Forelimb muscle (tissue), 1 donor: ENCODE measurements at regions not wholly inside any gene's neighbourhood (a gene's known extent, or its start where the extent isn't known, plus 50 kb on each side); places are given as distances from the start of the nearest gene placed in this dataset.

ENCODE experiments used
- DNase-seq: peaks from one replicate; pipeline ENCODE4 v3.0.0-alpha.2; 2013; ENCODE audit warnings: low read depth

DNA sequence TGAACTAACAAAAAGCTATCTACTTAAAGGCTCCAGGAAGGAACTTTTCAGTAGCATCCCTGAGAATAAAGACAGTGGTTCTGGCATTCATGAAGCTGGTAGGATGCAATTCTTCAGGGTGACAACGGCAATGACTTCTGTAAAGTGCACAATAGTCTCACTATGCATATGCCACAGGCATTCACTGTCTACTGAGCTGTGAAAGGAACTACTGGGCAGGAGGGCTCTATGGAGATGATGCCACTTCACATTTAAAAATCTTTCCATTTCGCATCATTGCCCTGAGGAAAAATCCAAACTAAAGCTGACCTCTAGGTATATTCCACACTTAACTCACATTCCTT, 2020.6 kb upstream of the PCDH20 start:
- no peak for DNase-seq

DNA sequence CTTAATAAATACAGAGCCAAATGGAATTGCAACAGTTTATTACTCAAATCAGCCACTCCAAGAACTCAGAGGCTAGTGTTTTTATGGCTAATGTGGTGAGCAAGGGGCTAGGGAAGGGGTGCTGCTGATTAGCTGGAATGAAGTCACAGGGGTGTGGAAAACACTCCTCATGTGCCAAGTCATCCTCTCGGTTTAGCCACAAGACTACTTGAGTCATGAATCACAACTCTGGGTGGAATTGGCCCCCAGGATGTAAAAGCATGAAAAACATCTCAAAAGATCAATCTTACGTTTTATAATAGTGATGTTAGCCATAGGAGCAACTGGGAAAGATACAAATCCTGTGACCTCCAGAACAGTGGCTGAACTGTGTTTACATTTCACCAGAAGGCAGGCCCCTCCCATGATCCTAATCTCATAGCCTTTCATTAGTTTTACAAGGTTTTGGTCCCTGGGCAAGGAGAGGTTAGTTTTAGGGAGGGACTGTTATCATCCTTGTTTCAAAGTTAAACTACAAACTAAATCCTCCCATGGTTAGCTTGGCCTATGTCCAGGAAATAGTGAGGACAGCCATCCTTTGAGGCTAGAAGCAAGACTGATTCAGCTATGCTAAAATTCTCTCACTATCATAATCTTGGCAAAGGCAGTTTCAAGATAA, 2020.1 kb upstream of the PCDH20 start:
- DNase-seq, result no peak

DNA sequence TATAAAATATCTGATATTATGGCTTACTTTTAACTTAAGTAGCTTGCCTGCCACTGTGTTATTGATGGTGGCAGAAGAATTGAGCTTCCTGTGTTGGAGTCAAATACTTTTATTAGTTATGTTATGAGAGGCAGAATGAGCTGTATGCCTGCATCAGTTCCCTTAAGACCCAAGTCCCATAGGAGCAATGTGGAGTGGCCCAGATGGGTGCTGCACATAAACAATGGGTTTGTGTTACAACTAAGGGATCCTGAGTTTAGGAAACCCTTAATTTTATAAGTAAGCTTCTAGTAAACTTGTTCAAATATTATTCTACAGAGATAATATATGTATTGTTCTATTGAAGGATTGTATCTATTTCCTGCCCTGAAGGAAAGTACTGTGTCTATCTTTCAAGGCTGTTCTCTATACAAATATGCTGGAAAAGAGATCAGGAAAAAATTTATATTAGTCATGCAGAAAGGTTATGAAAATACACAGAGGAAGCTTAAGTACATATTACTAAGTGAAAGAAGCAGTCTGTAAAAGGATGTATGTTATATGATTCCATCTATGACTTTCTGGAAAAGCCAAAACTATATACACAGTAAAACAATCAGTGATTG, 2018.0 kb upstream of the PCDH20 start:
- DNase-seq, result no peak

DNA sequence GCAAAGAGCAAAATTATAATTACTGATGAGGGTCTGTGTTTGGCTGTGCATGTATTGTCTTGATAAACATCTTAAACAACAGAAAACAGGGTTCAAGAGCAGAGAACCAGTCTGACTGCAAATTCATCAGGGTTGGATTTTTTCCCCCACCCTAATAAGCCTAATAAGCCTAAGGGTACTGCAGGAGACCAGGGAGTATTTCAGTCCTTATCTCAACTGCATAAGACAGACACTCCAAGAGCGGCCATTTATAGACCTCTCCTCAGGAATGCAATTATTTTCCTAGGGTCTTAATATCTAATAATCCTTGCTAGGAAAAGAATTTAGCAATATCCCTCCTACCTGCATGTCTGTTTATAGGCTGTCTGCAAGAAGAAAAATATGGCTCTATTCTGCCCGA, 2011.5 kb upstream of the PCDH20 start:
- no peak for DNase-seq

DNA sequence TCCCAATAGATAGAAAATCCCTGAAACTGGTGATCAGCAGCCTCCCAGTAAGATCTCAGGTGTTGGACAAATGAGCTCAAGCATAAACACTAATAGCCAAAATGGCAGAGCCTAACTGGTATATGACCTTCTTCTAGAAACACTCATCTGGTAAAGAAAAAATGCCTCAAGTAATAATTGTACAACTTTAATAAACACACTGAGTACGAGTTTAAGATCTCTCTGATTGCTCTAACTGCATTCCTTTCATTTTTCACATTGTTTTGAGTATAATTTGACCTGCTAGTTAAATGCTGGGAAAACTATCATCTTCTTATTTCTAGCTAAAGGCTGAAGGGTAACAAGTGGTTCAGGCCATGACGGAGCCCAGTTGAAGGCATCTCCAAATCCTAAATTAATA, 2009.5 kb upstream of the PCDH20 start:
- no peak for DNase-seq

DNA sequence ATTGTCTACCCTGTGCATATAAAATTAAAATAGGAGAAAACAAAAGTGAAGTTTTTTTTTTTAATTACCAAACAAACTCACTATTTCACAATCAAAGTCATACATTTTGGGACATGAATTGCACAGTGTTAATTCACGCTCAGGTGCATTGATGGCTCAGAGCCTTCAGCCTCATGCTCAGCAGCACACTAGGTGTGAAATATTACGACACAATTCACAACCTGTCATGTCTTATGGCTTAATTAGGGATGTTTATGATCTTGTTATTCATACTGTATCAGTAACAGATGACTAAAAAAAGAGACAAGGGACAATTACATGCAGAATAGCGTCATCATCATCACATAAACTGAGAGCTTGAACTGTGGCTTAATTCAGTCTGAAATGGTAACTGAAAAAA, 2005.5 kb upstream of the PCDH20 start:
- no peak for DNase-seq

DNA sequence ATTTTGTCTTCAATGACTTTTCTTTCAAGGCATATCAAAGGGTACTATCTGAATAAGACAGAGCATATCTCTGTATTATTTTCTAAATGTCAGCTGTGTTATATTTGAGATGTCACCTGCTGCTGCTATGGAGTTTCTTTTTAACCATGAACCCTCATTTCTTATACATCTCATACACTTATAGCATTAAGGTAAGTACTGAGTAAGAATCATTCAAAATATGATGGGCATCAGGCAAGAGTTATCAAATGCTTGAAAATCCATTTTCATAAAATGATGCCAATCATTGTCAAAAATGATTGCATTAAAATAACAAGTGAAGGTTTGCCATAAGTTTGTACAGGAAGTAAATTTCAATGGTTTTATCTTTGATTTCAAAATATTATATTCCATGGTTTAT, 2005.0 kb upstream of the PCDH20 start:
- DNase-seq, result no peak

DNA sequence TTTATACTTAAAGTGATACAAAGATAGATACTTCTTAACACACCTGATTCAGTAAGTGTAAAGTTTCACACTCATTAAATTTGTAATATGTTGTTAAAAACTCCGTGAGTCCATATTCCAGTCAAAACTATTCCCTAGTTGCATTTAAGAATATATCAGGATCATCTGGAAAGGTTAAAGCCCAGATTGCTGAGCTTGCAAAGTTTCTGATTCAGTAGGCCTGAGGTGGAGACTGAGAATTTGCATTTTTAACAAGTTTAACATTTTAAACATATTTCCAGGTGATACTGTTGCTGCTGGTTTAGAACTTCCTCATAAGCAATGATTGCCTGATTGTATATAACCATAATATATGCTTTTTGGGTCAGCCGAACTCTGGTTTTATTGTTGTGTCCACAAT, 1998.6 kb upstream of the PCDH20 start:
- no peak for DNase-seq

DNA sequence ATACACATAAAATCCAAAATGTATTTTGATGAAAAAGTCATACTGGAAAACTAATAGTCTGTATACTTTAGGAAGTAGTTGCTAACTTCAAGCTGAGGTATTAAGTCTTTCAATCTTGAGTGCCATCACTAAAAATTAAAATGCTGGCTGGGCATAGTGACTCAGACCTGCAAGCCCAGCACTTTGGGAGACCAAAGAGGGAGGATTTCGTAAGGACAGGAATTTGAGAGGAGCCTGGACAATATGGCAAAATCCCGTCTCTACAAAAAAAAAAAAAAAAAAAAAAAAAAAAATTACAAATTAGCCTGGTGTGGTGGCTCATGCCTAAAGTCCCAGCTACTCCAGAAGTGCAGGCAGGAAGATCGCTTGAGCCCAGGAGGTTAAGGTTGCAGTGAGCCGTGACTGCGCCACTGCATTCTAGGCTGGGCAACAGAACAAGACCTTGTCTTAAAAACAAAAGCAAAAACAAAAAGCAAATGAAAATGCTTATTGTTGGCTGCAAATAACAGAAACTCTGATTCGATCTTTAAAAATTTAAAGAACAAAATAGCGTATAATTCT, 1994.2 kb upstream of the PCDH20 start:
- no peak for DNase-seq

DNA sequence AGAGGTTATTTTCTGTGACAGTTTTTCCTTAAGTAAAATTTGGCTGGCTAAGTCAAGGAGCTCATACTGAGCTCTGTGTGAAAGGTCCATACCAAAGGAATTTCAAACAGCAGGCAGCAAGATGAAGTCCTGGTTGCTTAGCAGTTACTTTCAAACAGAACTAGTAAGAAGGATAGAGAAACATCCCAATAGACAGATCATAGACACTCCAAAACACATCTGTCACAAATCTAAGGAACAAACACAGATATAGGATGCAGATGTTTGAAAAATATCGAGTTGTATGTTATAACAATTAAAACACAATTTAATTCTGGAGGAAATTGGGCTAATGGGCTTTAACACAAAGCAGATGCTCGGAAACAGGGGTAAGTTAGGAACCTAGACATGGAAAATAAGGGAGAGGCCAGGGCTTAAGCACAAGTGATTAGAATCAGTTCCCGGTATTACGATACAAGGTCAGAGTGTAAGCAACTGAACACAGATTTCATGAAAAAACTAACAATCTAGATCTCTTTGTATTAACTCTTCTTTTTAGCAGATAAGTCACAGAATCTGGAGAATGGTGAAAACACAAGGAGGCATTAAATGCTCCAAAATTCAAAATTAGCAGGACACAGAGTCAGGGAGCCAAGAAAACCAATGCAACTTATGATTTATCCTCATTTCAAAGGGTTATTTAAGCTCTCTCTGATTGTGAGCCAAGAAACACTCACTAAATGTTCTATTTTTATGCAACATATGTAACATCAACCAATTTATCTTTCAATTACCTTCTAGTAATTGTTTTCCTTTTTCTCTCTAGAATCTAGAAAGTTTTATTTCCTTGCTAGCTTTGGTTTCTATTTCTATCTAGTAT, 1992.9 kb upstream of the PCDH20 start:
- DNase-seq, result peak; percentile 32

DNA sequence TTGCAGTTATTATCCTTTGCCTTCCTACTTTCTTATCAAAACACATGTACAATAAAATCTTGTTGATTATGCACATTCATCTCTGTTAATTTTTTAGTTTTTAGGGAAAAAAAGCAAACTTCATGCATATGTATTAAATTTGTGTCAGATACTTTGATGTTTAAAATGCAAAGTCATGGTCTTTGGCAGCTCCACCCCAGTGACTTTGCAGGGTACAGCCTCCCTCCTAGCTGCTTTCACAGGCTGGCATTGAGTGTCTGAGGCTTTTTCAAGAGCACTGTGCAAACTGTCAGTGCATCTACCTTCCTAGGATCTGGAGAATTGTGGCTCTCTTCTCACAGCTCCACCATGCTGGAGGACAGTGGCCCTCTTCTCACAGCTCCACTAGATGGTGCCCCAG, 1988.1 kb upstream of the PCDH20 start:
- no peak for DNase-seq

DNA sequence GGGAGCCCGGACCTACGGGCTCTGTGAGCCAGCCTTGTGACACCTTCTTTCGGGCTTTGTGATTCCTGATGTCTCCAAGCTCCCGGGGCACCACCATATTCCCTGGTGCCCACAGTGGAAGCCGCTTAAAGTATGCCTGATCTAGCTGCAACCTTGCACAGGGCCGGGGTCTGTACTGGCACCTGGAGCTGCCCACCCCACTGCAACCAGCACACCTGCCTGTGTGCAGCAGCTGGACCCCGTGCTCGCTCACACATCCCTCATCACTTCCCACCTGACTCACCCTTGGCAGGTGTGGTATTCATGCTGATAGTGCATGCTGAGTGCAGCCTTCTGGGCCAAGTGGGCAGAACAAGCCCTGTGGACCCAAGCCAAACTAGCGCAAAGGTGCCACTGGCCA, 1981.1 kb upstream of the PCDH20 start:
- DNase-seq, result no peak

DNA sequence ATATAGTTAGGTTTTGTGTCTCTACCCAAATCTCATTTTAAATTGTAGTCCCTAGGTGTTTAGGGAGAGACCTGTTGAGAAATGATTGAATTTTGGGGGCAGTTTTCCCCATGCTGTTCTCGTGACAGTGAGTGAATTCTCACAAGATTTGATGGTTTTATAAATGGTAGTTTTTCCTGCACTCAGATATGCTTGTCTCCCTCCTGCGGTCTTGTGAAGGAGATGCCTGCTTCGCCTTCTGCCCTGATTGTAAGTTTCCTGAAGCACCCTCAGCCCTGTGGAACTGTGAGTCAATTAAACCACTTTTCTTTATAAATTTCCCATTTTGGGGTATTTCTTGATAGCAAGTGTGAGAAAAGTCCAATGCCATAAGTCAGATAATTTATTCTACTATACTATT, 1977.5 kb upstream of the PCDH20 start:
- no peak for DNase-seq

DNA sequence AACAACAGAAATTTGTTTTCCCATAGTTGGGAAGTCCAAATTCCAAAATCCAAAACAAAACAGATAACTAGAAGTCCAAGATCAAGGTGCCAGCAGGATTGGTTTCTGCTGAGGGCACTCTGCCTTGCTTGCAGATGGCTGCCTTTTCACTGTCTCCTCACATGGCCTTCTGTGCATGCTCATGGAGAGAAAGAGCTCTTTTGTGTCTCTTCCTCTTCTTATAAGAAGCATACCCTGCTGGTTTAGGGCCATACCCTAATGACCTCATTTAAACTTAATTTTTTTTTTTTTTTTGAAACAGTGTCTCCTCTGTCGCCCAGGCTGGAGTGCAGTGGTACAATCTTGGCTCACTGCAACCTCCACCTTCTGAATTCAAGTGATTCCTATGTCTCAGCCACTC, 1974.1 kb upstream of the PCDH20 start:
- DNase-seq, result no peak

DNA sequence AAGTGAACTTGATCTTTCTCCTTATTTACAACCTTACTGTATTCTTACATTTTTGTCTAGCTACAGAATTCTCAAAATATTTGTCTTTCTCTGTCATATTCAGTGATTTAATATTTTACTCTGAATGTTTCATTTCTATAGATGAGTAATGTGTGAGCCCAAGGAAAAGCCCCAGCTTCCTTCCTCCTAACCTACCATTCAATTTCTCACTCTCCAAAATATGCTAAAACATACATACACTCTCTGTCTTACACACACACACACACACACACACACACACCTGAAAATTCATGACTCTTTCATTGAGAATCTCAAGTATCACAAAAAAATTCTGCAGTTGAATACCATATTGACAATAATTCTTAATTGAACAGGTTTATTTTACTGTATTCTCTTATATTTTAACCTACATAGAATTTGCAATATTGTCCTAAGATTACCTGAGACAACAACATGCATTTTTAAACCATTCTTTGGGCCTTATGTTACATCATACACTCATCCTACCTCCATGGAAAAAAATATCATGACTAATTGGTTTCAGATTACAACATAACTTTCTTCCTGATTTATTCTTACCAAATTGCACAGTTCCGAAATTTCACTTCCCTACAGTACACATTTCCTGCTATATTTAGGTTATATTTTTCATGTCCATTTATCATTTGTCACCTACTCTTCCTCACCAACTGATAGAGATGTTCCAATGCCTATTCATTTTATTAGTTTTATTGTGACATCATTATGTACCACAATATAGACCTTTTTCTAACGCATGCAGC, 1965.6 kb upstream of the PCDH20 start:
- no peak for DNase-seq

DNA sequence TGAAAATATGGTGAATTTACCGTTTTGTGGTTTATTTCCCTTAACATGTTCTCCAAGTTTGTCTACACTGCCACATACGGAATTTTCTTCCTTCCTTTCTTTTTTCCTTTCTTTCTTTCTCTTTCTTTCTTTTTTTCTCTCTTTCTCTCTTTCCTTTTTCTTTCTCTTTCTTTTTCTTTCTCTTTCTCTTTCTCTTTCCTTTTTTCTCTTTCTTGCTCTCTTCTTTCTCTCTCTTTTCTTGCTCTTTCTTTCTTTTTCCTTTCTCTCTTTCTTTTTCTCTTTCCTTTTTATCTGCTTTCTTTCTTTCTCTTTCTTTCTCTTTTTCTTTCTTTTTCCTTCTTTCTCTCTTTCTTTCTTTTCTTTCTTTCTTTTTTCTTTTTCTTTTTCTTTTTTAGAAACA, 1962.3 kb upstream of the PCDH20 start:
- no peak for DNase-seq

DNA sequence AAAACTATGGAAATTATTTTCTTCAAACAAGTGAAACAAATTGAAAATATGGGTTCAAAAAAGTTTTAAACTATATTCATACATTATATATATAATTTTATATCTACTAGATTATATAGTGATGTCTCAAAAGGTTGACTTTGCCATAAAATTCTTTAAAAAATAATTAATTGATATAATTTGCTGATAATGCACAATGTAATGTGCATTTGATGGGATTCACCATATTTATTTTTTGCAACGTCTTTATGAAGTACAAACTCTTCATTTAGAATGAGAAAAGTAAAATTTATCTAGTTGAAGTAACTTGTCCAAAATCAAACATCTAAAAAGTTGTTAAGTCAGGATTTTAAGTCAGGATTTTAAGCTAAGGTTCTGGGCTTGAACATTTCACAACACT, 1954.5 kb upstream of the PCDH20 start:
- DNase-seq, result no peak

DNA sequence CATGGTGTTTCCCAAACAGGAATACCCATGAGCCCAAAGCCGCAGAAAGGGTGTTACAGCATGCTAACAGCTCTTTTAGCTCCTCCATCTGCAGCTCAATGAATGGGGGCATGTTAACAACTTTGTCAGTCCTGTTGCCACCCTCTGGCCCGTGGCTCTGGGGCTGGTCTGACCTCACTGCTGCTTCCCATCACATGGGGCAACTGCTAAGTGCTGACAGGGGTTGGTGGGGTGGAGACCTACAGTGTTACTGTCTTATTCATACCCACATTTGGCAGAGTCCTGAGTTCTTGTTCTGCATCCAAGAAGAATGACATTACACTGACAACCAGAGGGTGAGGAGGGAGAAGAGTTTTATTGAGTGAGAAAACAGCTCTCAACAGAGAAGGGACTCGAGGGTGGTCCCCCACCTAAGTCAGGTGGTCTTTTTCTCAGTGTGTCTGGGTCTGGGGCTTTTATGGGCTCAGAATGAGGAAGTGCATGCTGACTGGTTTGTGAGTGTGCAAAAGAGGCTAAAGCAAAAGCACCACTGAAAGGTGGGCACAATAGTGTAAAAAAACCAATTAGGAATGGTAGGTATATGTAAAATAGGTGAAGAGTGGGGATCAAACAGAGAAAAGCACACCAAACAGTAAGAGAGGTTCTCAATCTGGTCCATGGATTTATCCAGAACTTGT, 1952.0 kb upstream of the PCDH20 start:
- DNase-seq, result no peak

DNA sequence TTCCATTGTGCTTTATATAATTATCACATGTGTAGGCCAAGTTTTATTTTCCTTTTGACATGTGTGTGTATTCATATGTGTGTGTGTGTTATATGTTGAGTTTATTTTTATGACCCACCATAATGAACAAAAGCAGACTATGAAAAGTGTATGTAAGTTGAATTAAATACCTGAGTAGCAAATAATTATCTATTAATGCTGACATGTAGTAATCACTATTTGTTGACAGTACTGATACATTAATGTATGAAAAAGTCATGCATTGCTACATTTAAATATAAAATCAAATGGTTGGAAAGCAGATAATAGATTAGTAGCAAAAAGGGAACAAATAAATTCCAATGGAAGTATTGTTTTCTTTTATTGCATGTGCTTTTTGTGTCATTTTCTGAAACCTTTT, 1948.5 kb upstream of the PCDH20 start:
- DNase-seq, result no peak

DNA sequence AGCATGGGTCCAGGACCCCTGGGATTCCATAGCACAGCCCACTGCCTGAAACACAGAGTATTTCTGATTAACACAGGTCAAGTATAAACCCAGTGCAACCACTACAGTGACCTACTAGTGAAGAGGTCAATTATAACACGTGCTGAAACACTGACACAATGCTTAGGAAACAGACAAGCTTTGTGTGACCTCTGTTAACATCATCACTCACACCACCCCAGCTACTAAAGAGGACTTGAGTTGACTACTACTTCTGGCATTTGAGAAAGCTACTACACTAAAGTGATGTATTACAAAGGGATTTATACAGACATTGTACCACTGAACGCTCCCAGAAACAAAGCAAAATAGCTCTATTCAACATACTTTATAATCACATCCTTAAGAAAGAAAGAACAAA, 1935.9 kb upstream of the PCDH20 start:
- DNase-seq, result no peak

DNA sequence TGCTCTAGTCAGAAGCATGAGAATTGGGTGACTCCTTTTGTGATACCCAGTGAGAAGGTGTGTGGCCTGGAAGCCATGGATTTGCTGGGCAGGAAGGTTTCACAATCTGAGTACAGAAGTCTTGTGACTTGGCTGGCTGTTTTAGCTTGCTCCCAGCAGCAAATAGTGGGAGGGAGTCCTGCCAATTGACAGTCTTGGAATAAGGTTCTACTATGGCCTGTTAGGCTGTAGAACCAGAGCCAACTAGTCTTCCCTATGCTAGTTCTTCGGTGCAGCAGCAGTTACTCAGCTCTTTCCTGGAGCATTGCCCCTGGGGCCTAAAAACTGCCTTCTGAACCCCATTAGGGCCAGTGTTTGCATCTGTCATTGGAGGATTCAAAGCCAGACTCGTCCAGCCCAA, 1935.4 kb upstream of the PCDH20 start:
- no peak for DNase-seq

DNA sequence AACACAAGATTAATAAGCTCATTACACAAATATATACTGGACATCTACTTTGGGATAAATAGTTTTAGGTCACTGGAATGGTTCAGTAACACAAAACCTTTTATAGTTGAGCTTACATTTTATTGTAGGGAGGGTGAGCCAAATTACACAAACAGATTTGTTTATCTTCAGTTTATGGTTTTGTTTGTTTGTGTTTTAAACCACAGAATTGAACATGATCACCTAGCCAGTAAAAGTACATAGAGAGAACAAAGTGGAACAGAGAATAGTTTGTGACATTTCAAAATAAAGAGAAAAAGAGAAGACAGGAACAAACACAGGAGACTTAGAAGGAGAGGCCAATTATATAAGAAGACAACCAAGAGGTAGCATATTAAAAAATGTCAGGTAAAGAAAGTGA, 1930.2 kb upstream of the PCDH20 start:
- no peak for DNase-seq
